ENCODE measurements at regions not wholly inside any gene's neighbourhood (a gene's known extent, or its start where the extent isn't known, plus 50 kb on each side); places are given as distances from the start of the nearest gene placed in this dataset.
"Not testable (repeated sequence)": the region's sequence is repeated elsewhere in the genome, so short reads cannot be mapped to it uniquely, and the experiment has no call there.

DNA sequence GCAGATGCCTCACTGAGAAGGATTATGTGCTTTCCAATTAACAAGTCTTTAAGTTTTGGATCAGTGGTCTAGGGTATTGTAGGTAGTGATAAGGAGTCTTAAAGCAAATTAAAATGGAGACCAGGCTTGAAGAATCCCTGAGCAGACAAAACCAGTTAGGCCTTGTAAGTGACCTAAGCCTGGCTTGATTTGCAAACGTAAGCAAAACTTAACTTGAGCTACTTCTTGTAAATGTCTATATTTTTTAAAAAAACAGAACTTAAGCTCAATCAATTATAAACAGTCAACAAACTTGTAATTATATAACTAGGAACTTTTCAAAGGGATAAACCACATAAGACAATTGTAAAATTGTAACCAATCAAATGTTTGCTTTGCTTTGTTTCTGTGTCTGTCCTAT, 72.7 kb upstream of the NALF2 start:
- DNase-seq (ENCODE audit: low read depth in 4 of 4, low spot score in 2 of 4) = no peak

DNA sequence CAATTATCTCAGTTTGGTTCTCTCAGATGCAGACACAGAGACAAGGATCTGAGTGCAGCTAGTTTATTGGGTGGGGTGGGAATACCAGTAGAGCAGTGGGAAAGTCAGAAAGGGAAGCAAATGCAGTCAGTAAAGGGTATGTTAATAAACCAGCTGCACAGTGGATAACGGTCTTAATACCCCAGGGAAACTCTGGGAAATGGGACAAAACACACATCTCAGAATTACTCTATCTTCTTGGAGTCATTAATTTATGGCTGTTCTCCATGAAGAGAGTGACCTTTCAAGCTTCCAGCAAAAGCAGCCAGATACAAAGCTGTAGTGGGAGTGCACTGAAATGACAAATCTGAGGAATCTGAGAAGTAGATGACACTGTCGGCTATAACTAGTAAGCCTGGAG, 73.3 kb upstream of the NALF2 start:
- no peak for DNase-seq (ENCODE audit: low read depth in 4 of 4, low spot score in 2 of 4)

DNA sequence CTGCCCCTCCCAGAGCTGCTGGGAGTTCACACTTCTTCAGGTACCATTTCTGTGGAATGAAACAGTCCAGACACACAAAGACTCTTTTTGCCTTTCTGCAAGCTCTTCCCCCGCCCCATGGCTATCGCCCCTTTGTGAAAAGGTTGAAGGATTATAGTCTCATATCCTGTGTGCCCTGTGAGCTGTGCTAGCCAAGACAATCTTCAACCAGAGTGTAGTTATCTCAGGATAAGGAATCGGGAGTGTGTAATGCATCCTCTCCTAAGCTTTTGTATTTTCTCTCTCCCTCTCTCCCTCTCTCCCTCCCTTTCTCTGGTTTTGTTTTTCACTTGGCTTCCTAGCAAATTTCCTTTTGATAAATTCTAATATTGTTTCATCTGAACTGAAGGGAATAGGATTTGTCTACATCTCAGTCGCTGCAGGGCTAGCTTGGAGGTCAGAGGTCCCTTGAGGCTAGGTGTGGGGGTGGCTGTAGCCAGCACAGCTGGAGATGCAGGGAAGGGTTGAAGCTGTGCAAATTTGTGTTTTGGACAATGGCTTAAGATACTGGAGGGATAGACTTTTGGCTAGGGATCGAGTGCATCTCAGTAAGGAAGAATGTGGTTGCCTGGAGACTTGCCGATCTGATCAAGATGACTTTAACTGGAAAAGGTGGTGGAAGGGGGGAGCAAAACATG, 74.6 kb upstream of the NALF2 start:
- no peak for DNase-seq (ENCODE audit: low read depth in 4 of 4, low spot score in 2 of 4)

DNA sequence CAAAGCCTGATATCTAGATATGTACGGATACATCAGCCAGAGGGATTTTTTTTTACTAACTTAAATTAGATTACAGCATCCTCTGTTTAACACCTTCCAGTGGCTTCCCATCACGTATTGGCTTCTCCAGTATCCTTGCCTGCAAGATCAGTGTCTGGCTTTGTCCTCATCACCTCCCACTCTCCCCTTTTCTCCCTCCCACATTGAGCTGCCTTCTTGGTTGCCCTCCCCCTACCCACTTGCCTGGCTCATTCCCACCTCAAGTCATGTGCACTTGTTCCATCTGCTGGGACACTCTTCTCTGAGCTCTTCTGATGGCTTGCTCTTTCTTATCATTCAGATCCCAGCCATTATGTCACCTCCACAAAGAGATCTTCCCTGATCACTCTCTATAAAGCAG, 75.9 kb upstream of the NALF2 start:
- DNase-seq (ENCODE audit: low read depth in 4 of 4, low spot score in 2 of 4) = no peak

DNA sequence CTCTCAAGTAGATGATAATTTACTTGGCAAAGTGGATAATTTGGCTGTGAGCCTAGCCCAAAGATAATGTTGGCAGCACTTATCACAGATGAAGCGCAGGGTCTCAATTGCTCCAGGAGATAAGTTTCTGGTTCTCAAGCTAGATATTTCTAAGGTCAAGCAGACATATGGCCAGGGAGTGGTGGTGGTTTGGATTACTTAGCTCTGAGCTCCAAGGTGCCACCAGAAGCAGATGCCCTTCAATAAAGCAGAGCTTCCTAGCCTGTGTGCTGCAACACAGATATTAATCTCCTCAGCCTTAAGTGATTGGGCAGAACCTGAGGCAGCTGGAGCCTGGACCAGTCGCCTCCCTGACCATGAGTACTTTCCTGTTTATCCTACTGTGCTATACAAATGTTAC, 79.2 kb upstream of the NALF2 start:
- no peak for DNase-seq (ENCODE audit: low read depth in 4 of 4, low spot score in 2 of 4)

DNA sequence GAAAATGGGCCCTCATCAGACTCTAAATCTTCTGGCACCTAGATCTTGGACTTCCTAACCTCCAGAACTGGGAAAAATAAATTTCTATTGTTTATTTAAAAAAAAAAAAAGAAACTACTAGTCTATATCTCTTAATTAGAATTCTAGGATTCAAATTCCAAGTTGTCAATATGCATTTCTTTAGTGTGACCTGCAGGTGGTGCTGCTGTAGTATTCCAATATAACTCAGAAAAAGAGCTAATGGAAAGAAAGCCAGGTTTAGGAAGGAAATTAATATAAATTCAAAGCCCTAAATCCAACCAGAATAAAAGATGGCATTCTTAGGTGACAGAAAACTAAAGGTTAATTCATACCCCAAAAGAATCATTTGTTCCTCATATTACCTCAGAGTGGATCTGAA, 80.0 kb upstream of the NALF2 start:
- DNase-seq (ENCODE audit: low read depth in 4 of 4, low spot score in 2 of 4) = no peak

DNA sequence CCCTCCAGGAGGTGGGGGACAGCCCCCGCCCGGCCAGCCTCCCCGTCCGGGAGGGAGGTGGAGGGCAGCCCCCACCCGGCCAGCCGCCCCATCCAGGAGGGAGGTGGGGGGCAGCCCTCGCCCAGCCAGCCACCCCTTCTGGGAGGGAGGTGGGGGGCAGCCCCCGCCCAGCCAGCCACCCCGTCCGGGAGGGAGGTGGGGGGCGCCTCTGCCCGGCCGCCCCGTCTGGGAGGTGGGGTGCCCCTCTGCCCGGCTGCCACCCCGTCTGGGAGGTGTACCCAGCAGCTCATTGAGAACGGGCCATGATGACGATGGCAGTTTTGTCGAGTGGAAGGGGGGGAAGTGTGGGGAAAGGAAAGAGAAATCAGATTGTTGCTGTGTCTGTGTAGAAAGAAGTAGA, 81.9 kb upstream of the NALF2 start:
- DNase-seq (ENCODE audit: low read depth in 4 of 4, low spot score in 2 of 4) = not testable (repeated sequence)

DNA sequence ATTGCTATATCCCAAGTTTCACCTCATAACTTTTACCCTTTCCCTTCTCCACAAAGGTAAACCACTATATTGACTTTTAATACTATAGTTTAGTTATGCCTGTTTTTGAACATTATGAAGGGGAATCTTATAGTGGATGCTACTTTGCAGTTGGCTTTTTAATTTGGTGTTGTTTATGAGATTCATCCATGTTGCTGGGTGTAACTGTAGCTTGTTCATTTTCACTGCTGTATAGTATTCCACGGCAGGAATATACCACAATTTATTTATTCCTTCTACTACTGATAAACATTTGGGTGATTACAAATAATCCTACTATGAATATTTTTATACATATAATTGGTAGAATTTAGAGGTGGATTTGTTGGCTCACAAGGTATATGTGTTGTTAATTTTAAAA, 88.4 kb upstream of the NALF2 start:
- no peak for DNase-seq (ENCODE audit: low read depth in 4 of 4, low spot score in 2 of 4)

DNA sequence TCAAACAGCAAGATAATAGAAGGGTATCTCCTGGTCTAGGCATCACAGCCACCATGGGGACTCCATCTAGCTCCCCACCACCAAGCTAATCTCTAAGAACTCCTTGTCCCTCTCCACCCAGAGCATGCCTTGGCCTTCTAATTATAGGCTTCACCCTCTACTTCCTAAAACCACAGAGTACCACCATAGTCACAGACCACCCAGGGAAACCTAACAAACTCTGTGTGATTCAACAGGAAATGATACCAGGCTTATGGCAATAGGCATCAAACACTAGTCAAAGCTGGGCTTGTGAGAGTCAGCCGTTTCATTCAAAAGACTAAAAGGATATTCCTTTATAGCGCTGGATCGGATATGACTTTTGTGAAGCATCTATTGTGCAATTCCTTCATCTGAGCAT, 91.5 kb upstream of the NALF2 start:
- DNase-seq (ENCODE audit: low read depth in 4 of 4, low spot score in 2 of 4) = no peak

DNA sequence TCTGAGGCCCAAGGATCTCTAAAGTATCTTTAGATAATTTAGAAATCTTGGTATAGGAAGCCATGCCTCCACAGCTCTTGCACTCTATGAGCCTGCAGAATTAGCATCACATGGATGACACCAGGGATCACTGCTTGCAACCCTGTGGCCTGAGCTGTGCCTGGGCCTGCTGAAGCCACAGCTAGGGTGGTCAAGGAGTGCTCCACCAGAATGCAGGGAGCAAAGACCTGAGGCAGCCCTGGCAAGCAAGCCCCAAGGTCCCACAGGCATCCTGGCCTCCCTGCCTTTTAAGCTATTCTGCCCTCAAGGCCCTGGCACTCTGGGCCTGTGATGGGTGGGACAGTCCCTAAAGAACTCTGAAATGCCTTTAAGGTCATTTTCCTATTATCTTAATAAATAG, 105.2 kb upstream of the NALF2 start:
- no peak for DNase-seq (ENCODE audit: low read depth in 4 of 4, low spot score in 2 of 4)

DNA sequence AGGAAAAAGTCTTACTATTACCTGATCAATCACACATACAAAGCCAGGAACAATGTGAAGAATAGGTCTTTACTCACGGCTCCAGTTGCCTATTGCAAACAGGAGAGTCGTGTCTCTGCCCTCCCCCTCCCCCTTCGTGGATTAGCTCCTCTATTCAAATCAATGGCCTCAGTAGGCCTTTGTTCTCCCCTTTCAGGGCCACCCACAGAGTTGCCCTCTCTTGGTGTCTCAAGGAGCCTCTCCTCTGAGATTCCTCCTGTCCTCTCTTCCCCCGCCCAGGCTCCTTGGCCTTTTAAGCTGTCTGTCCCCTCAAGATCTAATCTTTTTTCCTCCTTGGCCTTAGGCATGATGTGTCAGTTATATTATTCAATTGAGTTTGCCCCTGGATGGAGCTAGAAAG, 107.2 kb upstream of the NALF2 start:
- DNase-seq (ENCODE audit: low read depth in 4 of 4, low spot score in 2 of 4) = no peak

DNA sequence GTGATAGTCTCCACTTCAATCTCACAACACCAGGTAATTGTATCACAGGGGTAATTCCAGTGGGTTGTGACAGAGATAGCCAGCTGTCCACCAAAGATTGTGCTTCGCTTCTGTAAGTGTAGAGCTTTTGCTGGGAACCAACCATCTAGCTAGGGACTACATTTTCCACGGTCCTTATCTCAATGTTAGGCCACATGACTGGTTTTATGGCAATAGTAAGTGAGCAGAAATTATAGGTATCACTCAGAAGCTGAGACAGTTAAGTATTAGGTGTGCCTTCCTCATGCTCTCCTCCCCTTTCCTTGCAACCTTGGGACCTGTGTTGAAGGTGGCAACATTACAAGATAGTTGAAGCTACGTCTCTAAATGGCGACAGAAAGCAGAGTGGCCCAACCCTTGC, 108.8 kb upstream of the NALF2 start:
- no peak for DNase-seq (ENCODE audit: low read depth in 4 of 4, low spot score in 2 of 4)

DNA sequence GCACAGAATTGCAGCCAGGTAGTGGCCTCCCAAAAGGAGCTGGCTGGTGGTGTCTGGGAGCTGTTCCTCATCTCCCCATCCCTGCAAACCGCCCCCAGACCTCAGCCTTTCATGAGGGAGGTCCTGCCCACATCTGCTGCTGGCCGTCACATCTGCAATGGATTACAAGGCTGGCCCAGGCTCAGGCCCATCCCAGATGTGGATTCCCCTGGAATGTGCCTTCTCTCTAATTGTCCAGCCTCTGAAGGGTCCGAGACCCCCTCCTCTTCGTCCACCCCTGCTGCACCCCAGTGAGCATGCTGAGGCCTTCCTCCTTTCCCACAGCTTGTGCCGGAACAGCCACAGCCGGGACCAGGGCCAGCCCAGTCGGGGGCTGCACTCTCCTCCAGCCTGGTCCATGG, 115.0 kb upstream of the NALF2 start:
- no peak for DNase-seq (ENCODE audit: low read depth in 4 of 4, low spot score in 2 of 4)

DNA sequence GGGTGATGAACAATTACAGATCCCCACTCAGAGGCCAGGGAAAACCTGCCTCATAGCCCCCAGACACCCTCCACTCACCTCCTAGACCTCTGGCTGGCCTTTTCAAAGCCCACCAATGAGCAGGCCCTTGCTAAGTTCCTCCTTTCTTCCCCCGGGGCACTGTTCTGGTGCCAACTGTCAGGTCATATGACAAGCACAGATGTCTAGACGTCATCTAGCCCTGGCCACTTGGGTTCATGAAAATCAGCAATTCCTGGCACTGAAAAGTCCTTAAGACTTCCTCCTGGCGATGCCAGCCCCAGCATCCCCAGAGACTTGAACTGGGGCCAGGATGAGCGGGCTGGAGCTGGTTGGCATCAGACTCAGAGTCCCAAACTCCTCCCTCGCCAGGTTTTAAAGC, 115.6 kb upstream of the NALF2 start:
- no peak for DNase-seq (ENCODE audit: low read depth in 4 of 4, low spot score in 2 of 4)

DNA sequence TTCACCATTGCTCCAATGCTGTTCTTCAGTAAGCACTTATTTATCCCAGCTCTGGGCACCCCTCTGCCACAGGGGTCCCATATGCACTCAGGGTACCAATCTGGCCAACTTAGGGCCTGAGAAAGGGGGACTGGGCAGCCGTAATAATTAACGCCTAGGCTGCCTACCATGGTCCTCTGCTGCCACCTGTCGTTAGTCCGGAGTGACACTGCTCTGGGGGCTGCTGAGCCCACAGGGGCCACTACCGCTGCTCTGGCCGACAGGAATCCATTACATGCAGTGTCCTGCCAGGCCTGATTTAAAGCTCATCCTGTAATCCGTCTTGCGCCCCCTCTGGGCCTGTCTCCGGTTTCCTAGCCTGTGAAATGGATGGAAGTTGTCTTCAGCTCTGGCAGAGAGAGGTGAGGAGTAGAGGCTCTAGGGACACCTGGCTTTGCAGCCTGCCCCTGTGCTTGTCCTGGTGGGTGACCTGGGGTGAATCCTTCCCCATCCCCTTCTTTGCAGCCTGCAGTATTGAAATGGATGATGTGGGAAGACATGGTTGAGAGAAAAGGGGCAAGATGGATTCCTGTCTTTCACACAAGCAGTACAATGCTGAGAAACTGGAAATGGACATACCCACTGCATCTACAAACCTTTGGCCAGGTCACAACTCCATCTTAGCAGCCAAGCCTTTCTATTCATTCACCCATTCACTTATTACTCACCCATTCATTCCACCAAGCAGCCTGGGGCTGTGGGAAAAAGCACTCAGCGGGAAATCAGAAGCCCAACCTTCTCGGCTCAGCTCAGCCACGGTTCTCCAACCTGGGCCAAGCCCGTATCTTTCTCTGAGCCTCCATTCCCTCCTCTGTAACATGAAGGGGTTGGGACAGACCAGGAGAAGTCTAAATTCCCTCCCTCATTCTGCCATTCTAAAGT, 116.3 kb upstream of the NALF2 start:
- peak; percentile 11 to 51 (median 36) for DNase-seq (ENCODE audit: low read depth in 4 of 4, low spot score in 2 of 4)

DNA sequence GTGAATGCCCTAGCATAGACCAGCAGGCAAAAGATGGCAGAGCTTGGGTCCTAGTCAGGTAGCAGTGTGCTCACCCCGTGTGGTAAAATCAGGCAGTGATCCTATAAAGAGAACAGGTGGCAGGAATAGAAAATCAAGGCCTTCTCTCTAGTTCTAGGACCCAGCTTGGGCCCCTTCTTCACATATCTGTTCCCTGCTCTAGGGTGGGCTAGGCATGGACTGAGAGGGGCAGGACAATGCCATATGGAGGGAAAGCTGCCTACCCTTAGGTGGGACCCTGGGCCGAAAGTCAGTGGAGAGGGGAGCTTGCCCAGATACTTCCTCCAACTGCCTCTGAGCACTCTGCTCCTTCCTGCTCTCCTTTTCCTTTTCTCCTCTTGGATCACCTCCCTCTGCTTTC, 117.4 kb upstream of the NALF2 start:
- DNase-seq (ENCODE audit: low read depth in 4 of 4, low spot score in 2 of 4) = no peak

DNA sequence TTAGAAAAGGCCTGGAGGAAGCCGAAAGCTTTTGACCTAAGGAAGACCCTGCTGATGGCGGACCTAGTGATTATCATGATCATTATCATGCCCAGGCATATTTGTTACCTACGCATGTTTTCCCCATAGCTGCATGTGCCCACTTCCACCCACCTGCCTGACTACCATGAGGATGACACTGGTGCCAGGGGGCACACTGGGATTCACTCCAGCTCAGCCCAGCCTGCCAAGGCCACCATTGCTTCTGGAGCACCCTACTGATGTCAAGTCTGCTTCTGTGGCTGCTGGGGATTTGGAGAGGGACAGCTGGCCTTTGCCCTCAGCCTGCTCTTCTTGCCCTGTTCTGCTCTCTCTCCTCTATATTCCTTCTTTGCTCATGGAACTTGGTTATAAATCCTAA, 124.7 kb upstream of the NALF2 start:
- no peak for DNase-seq (ENCODE audit: low read depth in 4 of 4, low spot score in 2 of 4)

DNA sequence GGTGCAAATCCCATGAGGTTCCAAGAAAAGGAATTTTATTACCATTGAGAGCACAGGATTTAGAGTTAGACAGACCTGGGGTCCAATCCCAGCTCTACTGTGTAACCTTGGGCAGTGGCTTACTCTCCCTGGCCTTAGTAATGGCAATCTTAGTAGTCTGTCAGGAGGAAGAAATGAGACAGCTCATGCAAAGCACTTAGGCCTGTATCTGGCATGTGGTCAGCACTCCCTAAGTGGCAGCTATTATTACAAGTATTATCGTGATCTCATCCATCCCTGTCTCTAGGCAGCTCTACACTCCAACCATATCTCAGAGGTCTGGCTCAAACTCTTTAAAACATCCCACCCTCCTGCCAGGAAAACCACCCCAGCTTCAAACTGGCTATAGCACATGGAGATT, 129.6 kb upstream of the NALF2 start:
- no peak for DNase-seq (ENCODE audit: low read depth in 4 of 4, low spot score in 2 of 4)

DNA sequence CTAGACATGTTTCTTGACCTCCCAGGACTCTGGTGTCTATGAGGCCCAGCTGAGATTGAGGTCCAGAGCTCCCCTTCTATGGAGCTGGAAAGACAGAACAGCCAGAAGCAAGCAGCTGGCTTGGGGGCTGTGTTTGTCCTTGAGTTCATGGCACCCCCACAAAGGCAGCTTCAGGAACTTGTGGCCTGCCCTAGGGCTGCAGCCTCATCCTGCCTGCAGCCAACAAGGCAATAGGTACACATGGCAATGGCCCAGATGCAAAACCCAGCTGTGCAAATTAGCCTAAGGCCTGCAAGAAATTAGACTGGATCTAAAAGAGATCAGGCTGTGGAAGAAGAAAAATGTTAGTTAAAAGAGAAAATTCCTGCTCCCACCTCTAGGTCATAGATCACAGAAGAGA, 131.7 kb upstream of the NALF2 start:
- no peak for DNase-seq (ENCODE audit: low read depth in 4 of 4, low spot score in 2 of 4)

DNA sequence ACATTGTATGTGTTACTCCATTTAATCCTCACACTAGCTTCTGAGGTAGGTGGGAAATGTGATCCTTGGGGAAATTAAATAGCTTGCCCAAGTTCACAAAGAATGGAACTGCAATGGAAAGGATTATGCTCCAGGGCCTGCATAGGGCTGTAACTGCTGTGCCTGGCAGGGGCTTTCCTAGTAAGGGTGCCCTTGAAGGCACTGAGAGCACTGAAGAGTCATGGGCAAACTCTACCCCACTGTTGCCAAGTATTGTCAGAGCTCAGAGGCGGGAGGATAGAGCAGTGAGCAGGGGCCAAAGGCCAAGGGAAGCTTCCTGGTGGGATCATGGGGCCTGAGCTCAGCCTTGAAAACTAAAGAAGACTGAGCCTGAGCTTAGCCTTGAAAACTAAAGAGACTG, 133.0 kb upstream of the NALF2 start:
- no peak for DNase-seq (ENCODE audit: low read depth in 4 of 4, low spot score in 2 of 4)

DNA sequence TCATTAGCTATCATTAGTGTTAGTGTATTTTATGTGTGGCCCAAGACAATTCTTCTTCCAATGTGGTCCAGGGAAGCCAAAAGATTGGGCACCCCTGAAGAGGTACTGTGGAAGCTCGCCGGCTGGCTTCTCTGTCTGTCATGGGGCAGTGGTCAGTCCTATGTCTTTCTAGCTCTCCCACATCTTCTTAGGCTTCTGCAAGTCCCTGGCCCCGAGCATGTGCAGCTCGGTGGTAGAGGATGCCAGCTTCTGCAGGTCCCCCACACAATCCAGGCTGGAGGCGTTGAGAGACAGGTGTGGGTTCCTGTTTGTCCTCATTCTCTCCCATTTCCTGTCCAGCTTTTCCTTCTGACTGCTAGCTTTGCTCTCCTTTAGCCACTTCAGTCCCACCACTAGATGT, 134.1 kb upstream of the NALF2 start:
- DNase-seq (ENCODE audit: low read depth in 4 of 4, low spot score in 2 of 4) = no peak

DNA sequence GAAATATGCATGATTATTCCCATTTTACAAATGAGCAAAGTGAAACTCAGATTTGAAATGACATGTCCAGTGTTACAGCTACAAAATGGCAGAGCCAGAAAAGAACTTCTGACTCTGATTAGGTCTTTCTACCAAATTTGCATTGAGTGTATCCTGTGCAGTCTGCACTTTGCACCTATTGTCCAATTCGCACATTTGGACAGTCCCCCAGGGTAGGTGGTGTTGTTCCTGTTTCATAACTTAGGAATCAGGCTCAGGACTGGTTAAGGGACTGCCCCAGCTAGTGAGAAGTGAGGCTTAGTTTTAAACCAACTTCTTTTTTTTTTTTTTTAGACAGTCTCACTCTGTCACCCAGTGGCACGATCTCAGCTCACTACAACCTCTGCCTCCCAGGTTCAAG, 137.9 kb upstream of the NALF2 start:
- no peak for DNase-seq (ENCODE audit: low read depth in 4 of 4, low spot score in 2 of 4)

Measured in left renal cortex interstitium (tissue), 4 donors.